ENCODE measurements at regions not wholly inside any gene's neighbourhood (a gene's known extent, or its start where the extent isn't known, plus 50 kb on each side); places are given as distances from the start of the nearest gene placed in this dataset.

DNA sequence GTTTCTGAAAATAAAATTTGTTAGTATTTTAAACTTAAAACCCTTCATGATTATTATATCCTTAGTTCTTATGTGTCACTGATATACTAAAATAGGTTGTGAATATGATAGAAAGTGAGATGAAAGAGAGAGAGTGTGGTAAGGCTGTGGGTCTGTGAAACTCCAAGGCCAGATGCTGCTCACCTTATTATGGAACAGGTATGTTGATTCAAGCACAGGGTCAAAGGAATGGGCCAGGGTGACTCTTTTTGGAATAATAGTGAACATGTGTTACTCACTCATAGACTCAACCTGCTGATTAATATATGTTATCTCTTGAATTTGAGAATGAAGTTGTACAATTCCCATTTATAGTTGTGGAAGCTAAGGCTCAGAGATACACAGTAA lies 70.7 kb upstream of the FN1 start:
- Histone ChIP-seq H3K4me3 (no peak overlapping the region), H3K36me3 (no peaks in the 10 kb centered on the region), H3K27me3 (no peaks in the 10 kb centered on the region), H3K9me3 (no peaks in the 10 kb centered on the region), H3K27ac (no peak overlapping the region), H3K4me1 (ENCODE audit: insufficient read depth) (no peaks in the 10 kb centered on the region)
- TF ChIP-seq, protein P1, sequence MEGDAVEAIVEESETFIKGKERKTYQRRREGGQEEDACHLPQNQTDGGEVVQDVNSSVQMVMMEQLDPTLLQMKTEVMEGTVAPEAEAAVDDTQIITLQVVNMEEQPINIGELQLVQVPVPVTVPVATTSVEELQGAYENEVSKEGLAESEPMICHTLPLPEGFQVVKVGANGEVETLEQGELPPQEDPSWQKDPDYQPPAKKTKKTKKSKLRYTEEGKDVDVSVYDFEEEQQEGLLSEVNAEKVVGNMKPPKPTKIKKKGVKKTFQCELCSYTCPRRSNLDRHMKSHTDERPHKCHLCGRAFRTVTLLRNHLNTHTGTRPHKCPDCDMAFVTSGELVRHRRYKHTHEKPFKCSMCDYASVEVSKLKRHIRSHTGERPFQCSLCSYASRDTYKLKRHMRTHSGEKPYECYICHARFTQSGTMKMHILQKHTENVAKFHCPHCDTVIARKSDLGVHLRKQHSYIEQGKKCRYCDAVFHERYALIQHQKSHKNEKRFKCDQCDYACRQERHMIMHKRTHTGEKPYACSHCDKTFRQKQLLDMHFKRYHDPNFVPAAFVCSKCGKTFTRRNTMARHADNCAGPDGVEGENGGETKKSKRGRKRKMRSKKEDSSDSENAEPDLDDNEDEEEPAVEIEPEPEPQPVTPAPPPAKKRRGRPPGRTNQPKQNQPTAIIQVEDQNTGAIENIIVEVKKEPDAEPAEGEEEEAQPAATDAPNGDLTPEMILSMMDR (IDR thresholded peaks at IDR 0.05), result no peak
- no peak for TF ChIP-seq EP300 (IDR thresholded peaks at IDR 0.05)
- TF ChIP-seq POLR2A (IDR thresholded peaks at IDR 0.05), result no peak
- DNase-seq, result no peak
- intact Hi-C loops (cut with DNase I), result no loop called here

DNA sequence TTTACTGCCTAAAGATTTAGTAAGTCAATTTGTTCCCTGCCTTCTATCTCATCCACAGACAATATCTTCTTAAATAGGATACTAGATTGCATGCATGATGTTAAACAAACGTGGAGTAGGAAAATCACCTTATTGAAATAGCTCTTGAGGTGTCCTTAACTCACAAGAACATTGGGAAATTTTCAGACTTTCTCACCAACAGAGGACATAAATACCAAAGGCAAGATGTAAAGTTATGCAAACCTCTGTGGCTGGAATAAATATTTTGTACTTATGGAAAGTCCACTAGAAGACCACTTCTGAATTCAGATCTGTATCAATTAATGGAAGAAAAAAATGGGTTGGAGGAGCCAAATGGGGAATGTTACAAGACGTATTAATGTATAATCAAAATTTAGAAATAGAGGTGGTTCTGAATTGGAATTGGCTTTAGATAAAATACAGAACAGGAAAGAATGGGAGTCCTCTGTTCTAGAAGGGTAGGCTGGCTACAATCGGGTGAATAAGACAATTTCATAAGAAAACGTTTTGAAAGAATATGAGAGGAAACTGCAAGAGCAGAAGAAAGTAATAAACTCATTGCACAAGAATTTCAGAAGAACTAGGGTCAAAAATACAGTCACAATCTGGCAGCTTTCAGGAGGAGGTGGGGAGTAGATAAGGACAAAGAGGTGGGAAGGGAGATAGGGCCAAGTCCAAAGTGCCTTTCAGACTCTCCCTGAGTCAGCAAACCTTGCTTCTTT lies 69.3 kb upstream of the FN1 start:
- Histone ChIP-seq H3K9me3 (no peaks in the 10 kb centered on the region), H3K27me3 (no peaks in the 10 kb centered on the region), H3K27ac (no peak overlapping the region), H3K36me3 (no peaks in the 10 kb centered on the region), H3K4me3 (no peak overlapping the region), H3K4me1 (ENCODE audit: insufficient read depth) (no peaks in the 10 kb centered on the region)
- WGBS, 3 donors, result 46 to 53% (median 47%) methylated on average over 4 of the region's 4 CpGs
- DNase-seq, result peak in 1 of 5 donors; percentile 15
- no peak for TF ChIP-seq POLR2A (IDR thresholded peaks at IDR 0.05)
- TF ChIP-seq, protein P1 (IDR thresholded peaks at IDR 0.05), result no peak
- TF ChIP-seq EP300 (IDR thresholded peaks at IDR 0.05), result no peak
- intact Hi-C loops (cut with DNase I), result no loop called here

DNA sequence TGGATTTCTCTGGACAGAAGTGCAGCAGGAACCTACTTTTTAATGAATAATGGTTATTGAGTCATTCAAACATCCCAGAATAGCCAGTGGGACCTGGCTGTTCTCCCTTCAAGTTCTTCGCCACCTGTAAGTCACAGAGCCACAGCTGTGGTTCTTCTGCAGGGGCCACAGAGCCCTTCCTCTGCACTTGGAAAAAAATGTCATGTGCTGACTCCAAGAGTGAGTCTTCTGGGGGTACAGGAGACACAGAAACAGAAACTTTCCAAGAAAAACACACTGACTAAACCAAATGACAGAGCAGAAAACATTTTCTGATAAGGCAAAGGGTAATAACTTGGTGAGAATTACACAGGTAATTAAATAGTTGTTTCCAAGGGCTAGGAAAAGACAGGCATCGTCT lies 68.7 kb upstream of the FN1 start:
- TF ChIP-seq, protein P1 (IDR thresholded peaks at IDR 0.05), result no peak
- TF ChIP-seq POLR2A (IDR thresholded peaks at IDR 0.05) (no peak), EP300 (IDR thresholded peaks at IDR 0.05) (no peak)
- Histone ChIP-seq H3K36me3 (no peaks in the 10 kb centered on the region), H3K4me3 (no peak overlapping the region), H3K27me3 (no peaks in the 10 kb centered on the region), H3K27ac (no peak overlapping the region), H3K9me3 (no peaks in the 10 kb centered on the region), H3K4me1 (ENCODE audit: insufficient read depth) (peaks cover under 1% of the 10 kb centered on the region)
- no peak for DNase-seq
- intact Hi-C loops (cut with DNase I), result no loop called here
- WGBS, 3 donors, result 73 to 90% (median 90%) methylated on average over 2 of the region's 2 CpGs

DNA sequence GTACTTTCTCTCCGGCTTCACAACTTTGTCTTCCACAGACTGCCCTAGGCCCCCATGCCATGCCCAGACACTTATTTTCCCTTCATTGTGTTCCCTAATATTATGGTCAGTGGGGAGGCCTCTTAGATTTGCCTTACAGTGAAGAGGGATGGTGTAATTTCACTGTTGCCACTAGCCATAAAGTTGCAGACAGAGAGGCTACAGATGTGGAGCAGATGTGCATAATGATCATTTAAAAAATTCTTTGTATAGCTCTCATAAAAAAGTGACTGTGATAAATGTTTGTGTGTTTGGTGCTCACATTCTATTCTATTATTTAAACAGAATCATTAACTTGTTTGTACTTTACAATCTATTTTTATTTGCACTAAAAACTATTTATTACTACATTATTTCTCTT lies 67.5 kb upstream of the FN1 start:
- no peak overlapping the region for H3K27ac ChIP-seq
- TF ChIP-seq, protein P1 (IDR thresholded peaks at IDR 0.05), result no peak
- TF ChIP-seq EP300 (IDR thresholded peaks at IDR 0.05), result no peak
- no peak for TF ChIP-seq POLR2A (IDR thresholded peaks at IDR 0.05)
- intact Hi-C loops (cut with DNase I), result no loop called here
- no peaks in the 10 kb centered on the region for H3K36me3 ChIP-seq
- no peaks in the 10 kb centered on the region for H3K9me3 ChIP-seq
- DNase-seq, result no peak
- peaks cover 2% of the 10 kb centered on the region for H3K4me1 ChIP-seq (ENCODE audit: insufficient read depth)
- H3K4me3 ChIP-seq, result no peak overlapping the region
- no peaks in the 10 kb centered on the region for H3K27me3 ChIP-seq
- 92 to 95% (median 93%) methylated on average over 1 of the region's 1 CpG for WGBS, 3 donors

Measured in ovary (tissue), 7 donors.